NCI-H1092 (cell line): ENCODE measurements at regions not wholly inside any gene's neighbourhood (a gene's known extent, or its start where the extent isn't known, plus 50 kb on each side); places are given as distances from the start of the nearest gene placed in this dataset.
"Not testable (repeated sequence)": the region's sequence is repeated elsewhere in the genome, so short reads cannot be mapped to it uniquely, and the experiment has no call there.

Experiments used
- DNase-seq: peaks from one replicate; lab custom pipeline; 2025; lab: John Stamatoyannopoulos, UW

- not testable (repeated sequence) for DNase-seq
Measured at GRCh38 chr17:15860774-15861173, 84.2 kb upstream of the ADORA2B start.

- DNase-seq = not testable (repeated sequence)
Measured at GRCh38 chr17:15864061-15864460, 80.9 kb upstream of the ADORA2B start.

GRCh38 chr17:15864472-15864871 lies 80.5 kb upstream of the ADORA2B start:
- DNase-seq = not testable (repeated sequence)

GRCh38 chr17:15866015-15866414 lies 78.9 kb upstream of the ADORA2B start:
- not testable (repeated sequence) for DNase-seq

GRCh38 chr17:15867331-15867730 lies 77.6 kb upstream of the ADORA2B start:
- not testable (repeated sequence) for DNase-seq

- not testable (repeated sequence) for DNase-seq
Measured at GRCh38 chr17:15869868-15870267, 75.1 kb upstream of the ADORA2B start.

- not testable (repeated sequence) for DNase-seq
Measured at GRCh38 chr17:15872677-15873076, 72.3 kb upstream of the ADORA2B start.

- DNase-seq = not testable (repeated sequence)
Measured at GRCh38 chr17:15877882-15878500, 66.9 kb upstream of the ADORA2B start.

- DNase-seq = no peak
Measured at GRCh38 chr17:15882058-15882720, 62.7 kb upstream of the ADORA2B start.

GRCh38 chr17:15882777-15883176 lies 62.2 kb upstream of the ADORA2B start:
- DNase-seq = no peak

- no peak for DNase-seq
Measured at GRCh38 chr17:15883617-15884111, 61.3 kb upstream of the ADORA2B start.

- no peak for DNase-seq
Measured at GRCh38 chr17:15884731-15885130, 60.2 kb upstream of the ADORA2B start.

- DNase-seq = no peak
Measured at GRCh38 chr17:15885770-15886169, 59.2 kb upstream of the ADORA2B start.

GRCh38 chr17:15886221-15886620 lies 58.7 kb upstream of the ADORA2B start:
- no peak for DNase-seq

GRCh38 chr17:15886804-15887203 lies 58.1 kb upstream of the ADORA2B start:
- no peak for DNase-seq

GRCh38 chr17:15888436-15888835 lies 56.5 kb upstream of the ADORA2B start:
- no peak for DNase-seq

GRCh38 chr17:15890279-15890892 lies 54.5 kb upstream of the ADORA2B start:
- DNase-seq = no peak

GRCh38 chr17:15891318-15891717 lies 53.6 kb upstream of the ADORA2B start:
- DNase-seq = no peak

- DNase-seq = no peak
Measured at GRCh38 chr17:15892244-15892643, 52.7 kb upstream of the ADORA2B start.

- DNase-seq = no peak
Measured at GRCh38 chr17:15892731-15893657, 51.9 kb upstream of the ADORA2B start.

- no peak for DNase-seq
Measured at GRCh38 chr17:15893658-15894024, 51.3 kb upstream of the ADORA2B start.

GRCh38 chr17:15894258-15894657 lies 50.7 kb upstream of the ADORA2B start:
- no peak for DNase-seq
